Heart right ventricle (tissue), 16 donors: ENCODE measurements at regions not wholly inside any gene's neighbourhood (a gene's known extent, or its start where the extent isn't known, plus 50 kb on each side); places are given as distances from the start of the nearest gene placed in this dataset.

Source experiments
- ATAC-seq, 8 donors: fragments of 200-7000 bp; cut with Tn5 transposase; one replicate each; pipeline ENCODE4 v1.9.1; 2020; ENCODE audit warnings: mild to moderate bottlenecking in 8 of 8, moderate library complexity in 8 of 8, moderate number of reproducible peaks in 1 of 8
- DNase-seq, 2 donors: peaks; one replicate each; pipeline ENCODE4 v3.0.0-alpha.2; 2020
- H3K27ac ChIP-seq, 10 donors: fragments of 200-600 bp; sonication (generic) in 2 of 10; one replicate each; pipeline versions ENCODE4 v1.5.0 to v1.8.0; 2020 to 2022; ENCODE audit warnings: mild to moderate bottlenecking in 3 of 10
- H3K27me3 ChIP-seq, 7 donors: fragments of 200-600 bp; one replicate each; pipeline ENCODE4 v1.8.0; 2021 to 2022; ENCODE audit warnings: mild to moderate bottlenecking in 2 of 7
- H3K36me3 ChIP-seq, 9 donors: fragments of 200-600 bp; sonication (generic) in 1 of 9; one replicate each; pipeline versions ENCODE4 v1.5.0 to v1.8.0; 2020 to 2022; ENCODE audit warnings: mild to moderate bottlenecking in 2 of 9
- H3K4me1 ChIP-seq, 9 donors: fragments of 200-600 bp; sonication (generic) in 1 of 9; one replicate each; pipeline versions ENCODE4 v1.5.0 to v1.8.0; 2020 to 2022; ENCODE audit warnings: mild to moderate bottlenecking in 4 of 9
- H3K4me3 ChIP-seq, 10 donors: fragments of 200-600 bp; sonication (generic) in 2 of 10; one replicate each; pipeline versions ENCODE4 v1.5.0 to v1.8.0; 2020 to 2022; ENCODE audit warnings: mild to moderate bottlenecking in 7 of 10, moderate library complexity in 2 of 10
- H3K9me3 ChIP-seq, 11 donors: fragments of 200-600 bp in 10 of 11; sonication (generic) in 2 of 11; one replicate each; pipeline versions ENCODE4 v1.5.0 to v1.8.0; 2013 to 2022; ENCODE audit warnings: mild to moderate bottlenecking in 2 of 11, control low read depth in 1 of 11, moderate library complexity in 1 of 11
- WGBS, 2 donors: extraction: QIAGEN DNeasy Blood & Tissue Kit; methylation state at CpG; one replicate each; pipeline ENCODE4 v1.1.7; 2013; ENCODE audit warnings: inconsistent platforms in 1 of 2; 5-methylcytosine and 5-hydroxymethylcytosine counted together
- intact Hi-C, 10 donors: fragments of 100-400 bp; cut with DNase I; formaldehyde crosslinking; loops; one replicate each; pipeline versions ENCODE4 v1.11.1 to v1.14.2; 2022
- TF ChIP-seq, protein P1 (sequence below), 9 donors: fragments of 200-600 bp; sonication (generic) in 2 of 9; IDR thresholded peaks; one replicate each; pipeline versions ENCODE4 v1.5.0 to v1.8.0; 2021 to 2022; ENCODE audit warnings: antibody characterized with exemption in 9 of 9, mild to moderate bottlenecking in 5 of 9, moderate library complexity in 1 of 9
- donor health status: Arrhythmogenic right ventricular cardiomyopathy.
- donor health status: ischemic (EF 13 %, LVEDD 7.1; RV severe dilation, severe dysfunction).
- donor health status: healthy with polysubstance abuse.
- donor health status: DM: no; HTN: yes; CAD: no.
- donor health status: DM: no; HTN: no; CAD: no.
- donor health status: ischemic (EF 25% LVEDD 6.9; RV normal size, moderate dysfunction).
- donor health status: ischemic (EF 25% LVEDD 5.7; RV mildly dilated, moderate dysfunction).
- donor health status: healthy.
- donor health status: DM: yes; HTN: yes; CAD: no.
- donor health status: Ischemic cardiomyopathy.
- donor health status: ischemic (EF 35%, LVEDD 5.7; RV mildly dilated, moderate dysfunction).
- donor health status: nonischemic (EF 11% LVEDD 7.7; RV severe dilation, severe dysfunction).
- donor health status: DM: yes; HTN: yes; CAD: no.
- donor health status: PGD.
- donor health status: ischemic (EF 29% LVEDD 5.4; RV normal size, mild dysfunction).
- donor health status: nonischemic (EF 23%, LVEDD 6.1; RV moderate dilation, normal function).

DNA sequence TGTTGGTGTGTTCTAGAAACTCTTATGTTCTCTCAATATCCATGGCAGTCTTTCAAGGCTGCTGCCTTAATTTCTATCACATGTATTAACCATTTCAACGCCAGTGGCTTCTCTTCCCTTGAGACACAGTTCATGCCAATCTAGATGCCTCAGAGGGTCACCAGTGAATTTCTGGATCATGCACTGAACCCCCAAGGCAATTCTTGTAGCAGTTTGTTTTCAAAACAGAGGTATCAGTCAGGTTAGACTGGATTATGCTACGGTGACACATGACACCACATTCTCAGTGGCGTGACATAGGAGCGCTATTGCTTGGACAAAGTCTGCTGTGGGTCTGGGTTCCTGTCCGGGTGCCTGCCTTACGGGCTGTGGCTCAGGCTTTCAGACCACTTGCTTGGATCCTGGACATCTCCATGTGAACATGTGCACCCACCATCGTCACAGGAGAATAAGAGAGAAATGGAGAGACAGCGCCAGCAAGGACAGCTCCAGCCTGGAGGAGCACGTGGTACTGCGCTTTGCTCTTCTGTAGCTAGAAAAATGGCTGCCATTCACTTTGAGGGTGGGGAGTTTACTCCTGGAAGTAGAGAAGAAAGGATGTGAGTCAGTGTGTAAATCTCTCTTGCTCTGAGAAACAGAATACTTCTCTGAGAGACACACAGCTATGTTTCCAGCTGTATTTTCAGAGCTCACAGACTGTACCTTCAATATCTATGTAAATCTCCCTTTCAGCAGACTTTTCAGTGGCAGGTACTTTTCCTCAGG lies 329.3 kb upstream of the ADCY2 start:
- Histone ChIP-seq H3K27ac (no peak overlapping the region), H3K36me3 (no peaks in the 10 kb centered on the region), H3K9me3 (no peaks in the 10 kb centered on the region), H3K27me3 (no peaks in the 10 kb centered on the region), H3K4me3 (no peak overlapping the region), H3K4me1 (no peaks in the 10 kb centered on the region)
- TF ChIP-seq, protein P1, sequence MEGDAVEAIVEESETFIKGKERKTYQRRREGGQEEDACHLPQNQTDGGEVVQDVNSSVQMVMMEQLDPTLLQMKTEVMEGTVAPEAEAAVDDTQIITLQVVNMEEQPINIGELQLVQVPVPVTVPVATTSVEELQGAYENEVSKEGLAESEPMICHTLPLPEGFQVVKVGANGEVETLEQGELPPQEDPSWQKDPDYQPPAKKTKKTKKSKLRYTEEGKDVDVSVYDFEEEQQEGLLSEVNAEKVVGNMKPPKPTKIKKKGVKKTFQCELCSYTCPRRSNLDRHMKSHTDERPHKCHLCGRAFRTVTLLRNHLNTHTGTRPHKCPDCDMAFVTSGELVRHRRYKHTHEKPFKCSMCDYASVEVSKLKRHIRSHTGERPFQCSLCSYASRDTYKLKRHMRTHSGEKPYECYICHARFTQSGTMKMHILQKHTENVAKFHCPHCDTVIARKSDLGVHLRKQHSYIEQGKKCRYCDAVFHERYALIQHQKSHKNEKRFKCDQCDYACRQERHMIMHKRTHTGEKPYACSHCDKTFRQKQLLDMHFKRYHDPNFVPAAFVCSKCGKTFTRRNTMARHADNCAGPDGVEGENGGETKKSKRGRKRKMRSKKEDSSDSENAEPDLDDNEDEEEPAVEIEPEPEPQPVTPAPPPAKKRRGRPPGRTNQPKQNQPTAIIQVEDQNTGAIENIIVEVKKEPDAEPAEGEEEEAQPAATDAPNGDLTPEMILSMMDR (IDR thresholded peaks at IDR 0.05), result no peak
- intact Hi-C loops, result no loop called here
- 76 to 86% methylated on average over 10 of the region's 10 CpGs for WGBS, 2 donors
- no peak for DNase-seq
- no peak for ATAC-seq

DNA sequence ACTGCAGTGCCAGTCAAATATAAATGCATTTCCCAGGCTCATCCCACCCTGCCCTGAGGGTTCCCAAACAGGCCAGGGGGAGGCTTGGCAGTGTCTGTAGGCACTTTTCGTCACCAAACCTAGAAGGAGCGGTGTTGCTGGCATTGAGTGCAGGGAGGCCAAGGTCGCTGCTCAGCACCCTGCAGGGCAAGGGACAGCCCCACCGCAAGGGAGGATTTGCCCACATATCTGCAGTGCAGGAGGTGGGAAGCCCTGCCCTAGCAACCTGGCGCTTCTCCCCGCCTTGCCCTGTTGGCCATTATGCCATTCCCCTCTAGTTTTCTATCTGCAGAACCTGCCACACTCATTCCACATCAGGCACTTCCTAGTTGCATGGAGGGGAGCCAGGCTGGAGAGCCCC lies 327.8 kb upstream of the ADCY2 start:
- no peaks in the 10 kb centered on the region for H3K27me3 ChIP-seq
- H3K4me1 ChIP-seq, result no peaks in the 10 kb centered on the region
- intact Hi-C loops, result no loop called here
- no peak overlapping the region for H3K4me3 ChIP-seq
- H3K36me3 ChIP-seq, result no peaks in the 10 kb centered on the region
- DNase-seq (no peak), ATAC-seq (no peak)
- H3K27ac ChIP-seq, result no peak overlapping the region
- WGBS, 2 donors, result 81 to 82% methylated on average over 6 of the region's 6 CpGs
- H3K9me3 ChIP-seq, result no peaks in the 10 kb centered on the region
- TF ChIP-seq, protein P1 (IDR thresholded peaks at IDR 0.05), result no peak

DNA sequence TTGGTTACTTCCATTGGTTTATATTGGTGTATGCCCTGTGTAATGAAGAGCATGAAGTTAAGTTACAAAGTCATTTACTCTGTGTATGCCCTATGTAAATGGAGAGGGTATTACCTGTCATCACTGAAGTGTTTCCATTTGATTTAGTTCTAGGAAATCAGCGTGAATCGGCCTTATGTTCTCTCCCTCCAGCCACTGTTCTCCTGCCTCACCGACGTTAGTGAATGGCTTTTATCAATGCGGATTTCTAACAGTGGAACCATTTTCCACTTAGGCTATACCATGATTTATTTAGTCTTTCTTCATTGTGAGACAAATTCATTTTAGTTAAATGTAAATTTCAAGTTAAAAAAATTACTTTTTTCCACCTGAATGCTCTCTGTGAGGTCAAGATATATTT lies 327.0 kb upstream of the ADCY2 start:
- H3K9me3 ChIP-seq, result no peaks in the 10 kb centered on the region
- H3K27me3 ChIP-seq, result no peaks in the 10 kb centered on the region
- no peak overlapping the region for H3K27ac ChIP-seq
- no peak for DNase-seq
- intact Hi-C loops, result no loop called here
- TF ChIP-seq, protein P1 (IDR thresholded peaks at IDR 0.05), result no peak
- no peak for ATAC-seq
- H3K36me3 ChIP-seq, result no peaks in the 10 kb centered on the region
- 78 to 85% methylated on average over 5 of the region's 5 CpGs for WGBS, 2 donors
- H3K4me3 ChIP-seq, result no peak overlapping the region
- no peaks in the 10 kb centered on the region for H3K4me1 ChIP-seq

DNA sequence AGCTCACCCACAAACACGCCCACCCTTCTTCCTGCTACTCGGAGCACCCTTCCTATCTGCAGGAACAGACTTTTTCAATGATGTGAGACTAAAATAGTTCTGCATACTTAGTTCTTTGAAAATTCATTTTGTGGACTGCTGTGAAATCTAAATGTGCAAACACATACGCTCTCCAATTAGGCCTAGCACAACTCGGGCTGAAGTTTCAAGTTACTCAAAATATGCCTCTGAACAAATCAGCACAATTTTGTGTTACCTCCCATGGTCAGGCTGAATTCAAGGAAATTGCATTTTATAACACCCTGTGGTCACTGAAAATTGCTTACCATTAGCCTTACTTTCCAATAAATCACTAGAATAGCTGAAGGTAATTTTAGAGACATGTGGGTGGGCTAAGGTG lies 323.8 kb upstream of the ADCY2 start:
- DNase-seq (no peak), ATAC-seq (no peak)
- Histone ChIP-seq H3K4me3 (no peak overlapping the region), H3K36me3 (no peaks in the 10 kb centered on the region), H3K4me1 (no peaks in the 10 kb centered on the region), H3K27ac (no peak overlapping the region), H3K27me3 (peaks cover 0 to 4% (median 0%) of the 10 kb centered on the region in 7 donors), H3K9me3 (no peaks in the 10 kb centered on the region)
- TF ChIP-seq, protein P1 (IDR thresholded peaks at IDR 0.05), result no peak
- 47 to 54% methylated on average over 4 of the region's 4 CpGs for WGBS, 2 donors
- intact Hi-C loops, result no loop called here
